GM12878 (cell line): ENCODE measurements at regions not wholly inside any gene's neighbourhood (a gene's known extent, or its start where the extent isn't known, plus 50 kb on each side); places are given as distances from the start of the nearest gene placed in this dataset.

ENCODE experiments used
- ATAC-seq: fragments of 200-7000 bp; cut with Tn5 transposase; 3 replicates; pipeline ENCODE4 v1.9.1; 2020; ENCODE audit warnings: mild to moderate bottlenecking, moderate library complexity
- BruUV-seq: library from RNA; stranded (reverse); fragments of 400-500 nt; replicated peaks from 2 replicates; lab custom pipeline; 2021; lab: Mats Ljungman, UMichigan
- CTCF ChIA-PET: fragments of 300-600 bp; sonication (Branson Sonifier 250); formaldehyde crosslinking; extraction: SDS; loops from one replicate; lab custom pipeline; 2021; ENCODE audit warnings: inconsistent platforms; lab: Yijun Ruan, JAX
- POLR2A ChIA-PET: fragments of 350-600 bp; formaldehyde crosslinking; extraction: SDS; loops from one replicate; lab custom pipeline; 2021; ENCODE audit warnings: inconsistent platforms; lab: Charles Lee
- RAD21 ChIA-PET: fragments of 300-600 bp; sonication (Branson Sonifier 250); formaldehyde crosslinking; loops from one replicate; lab custom pipeline; 2023; ENCODE audit warnings: antibody characterized with exemption; ENCODE audit not compliant: unreplicated experiment; lab: Charles Lee
- SMC1A ChIA-PET: fragments of 300-600 bp; sonication (Branson Sonifier 250); formaldehyde crosslinking; loops from one replicate; lab custom pipeline; 2023; ENCODE audit not compliant: unreplicated experiment, uncharacterized antibody; lab: Charles Lee
- DNase-seq: peaks from one replicate; pipeline ENCODE4 v3.0.0-alpha.2; 2011; ENCODE audit warnings: low read depth, low spot score
- FAIRE-seq: peaks from 3 replicates; lab custom pipeline; 2011; peaks lifted over from hg19 to GRCh38; lab: Jason Lieb, UNC
- H2AFZ ChIP-seq: 2 replicates; pipeline ENCODE4 v1.6.0; 2011; ENCODE audit warnings: low read depth, low read length, control low read depth; ENCODE audit not compliant: control insufficient read depth
- H3K27ac ChIP-seq: 2 replicates; pipeline ENCODE4 v1.5.1; 2011; ENCODE audit warnings: control low read depth; ENCODE audit not compliant: control insufficient read depth, insufficient read depth
- H3K27me3 ChIP-seq, 2 experiments: replicated peaks in 1 of 2; 2 replicates each; pipeline versions ENCODE4 v1.6.0 to v1.6.1; 2011; ENCODE audit warnings: low read length in 1 of 2; ENCODE audit not compliant: control insufficient read depth in 2 of 2, insufficient read depth in 2 of 2
- H3K36me3 ChIP-seq, 2 experiments: 2 replicates each; pipeline ENCODE4 v1.5.1; 2011; ENCODE audit warnings: low read length in 1 of 2; ENCODE audit not compliant: control insufficient read depth in 2 of 2, insufficient read depth in 2 of 2
- H3K4me1 ChIP-seq: 2 replicates; pipeline ENCODE4 v1.6.1; 2011; ENCODE audit warnings: mild to moderate bottlenecking, low read length, moderate library complexity, mixed read lengths; ENCODE audit not compliant: control insufficient read depth, insufficient read depth
- H3K4me2 ChIP-seq: 2 replicates; pipeline ENCODE4 v1.6.0; 2011; ENCODE audit warnings: control low read depth; ENCODE audit not compliant: control insufficient read depth, insufficient read depth
- H3K4me3 ChIP-seq: fragments of 200-600 bp; sonication (generic); 2 replicates; pipeline ENCODE4 v1.5.1; 2016
- H3K79me2 ChIP-seq: 2 replicates; pipeline ENCODE4 v1.6.0; 2011; ENCODE audit warnings: low read length; ENCODE audit not compliant: control insufficient read depth, insufficient read depth
- H3K9ac ChIP-seq: 2 replicates; pipeline ENCODE4 v1.8.0; 2011; ENCODE audit warnings: low read length, control low read depth, mixed read lengths; ENCODE audit not compliant: control insufficient read depth, insufficient read depth
- H3K9me3 ChIP-seq: replicated peaks from 3 replicates; pipeline ENCODE4 v1.5.1; 2011; ENCODE audit warnings: mild to moderate bottlenecking, low read length; ENCODE audit not compliant: control insufficient read depth, insufficient read depth
- H4K20me1 ChIP-seq: 2 replicates; pipeline ENCODE4 v1.6.0; 2011; ENCODE audit not compliant: control insufficient read depth, insufficient read depth
- BHLHE40 ChIP-seq, 2 experiments: fragments of 450-650 bp in 1 of 2; IDR thresholded peaks; 2 replicates each; pipeline ENCODE4 v1.6.1; 2011 to 2017; ENCODE audit warnings: low read depth in 2 of 2, borderline replicate concordance in 1 of 2, improper control_type of control experiment in 1 of 2, low read length in 1 of 2, mild to moderate bottlenecking in 1 of 2
- CBFB ChIP-seq: IDR thresholded peaks from 2 replicates; pipeline ENCODE4 v1.6.1; 2016; ENCODE audit warnings: antibody characterized with exemption, low read depth
- CREB1 ChIP-seq: IDR thresholded peaks from 2 replicates; pipeline ENCODE4 v1.6.1; 2012; ENCODE audit warnings: low read depth, mild to moderate bottlenecking, inconsistent platforms
- E2F8 ChIP-seq: fragments of 450-650 bp; IDR thresholded peaks from 2 replicates; pipeline ENCODE4 v1.6.1; 2018; ENCODE audit warnings: mild to moderate bottlenecking, low read depth, moderate library complexity; ENCODE audit not compliant: partially characterized antibody
- FOXK2 ChIP-seq: fragments of 450-650 bp; IDR thresholded peaks from 2 replicates; pipeline ENCODE4 v1.6.1; 2017; ENCODE audit warnings: mild to moderate bottlenecking, moderate library complexity
- IRF5 ChIP-seq: fragments of 450-650 bp; IDR thresholded peaks from 2 replicates; pipeline ENCODE4 v1.6.1; 2017; ENCODE audit warnings: borderline replicate concordance
- MEF2A ChIP-seq: IDR thresholded peaks from 2 replicates; pipeline ENCODE4 v1.6.1; 2011; ENCODE audit warnings: low read depth, mild to moderate bottlenecking, low read length, moderate library complexity; ENCODE audit not compliant: insufficient read depth
- NR2C2 ChIP-seq: IDR thresholded peaks from 2 replicates; pipeline ENCODE4 v1.6.1; 2011; ENCODE audit warnings: borderline replicate concordance, low read depth; ENCODE audit not compliant: control insufficient read depth, insufficient read length
- PAX8 ChIP-seq: fragments of 450-650 bp; IDR thresholded peaks from 2 replicates; pipeline ENCODE4 v1.6.1; 2017; ENCODE audit warnings: mild to moderate bottlenecking, moderate library complexity
- PML ChIP-seq: IDR thresholded peaks from 2 replicates; pipeline ENCODE4 v1.6.1; 2012; ENCODE audit warnings: low read length, inconsistent platforms
- RUNX3 ChIP-seq: IDR thresholded peaks from 2 replicates; pipeline ENCODE4 v1.6.1; 2012; ENCODE audit warnings: low read length, inconsistent platforms
- SMC3 ChIP-seq: IDR thresholded peaks from 2 replicates; pipeline ENCODE4 v1.6.1; 2011; ENCODE audit warnings: low read length, improper control_type of control experiment, borderline replicate concordance
- TCF12 ChIP-seq: IDR thresholded peaks from 2 replicates; pipeline ENCODE4 v1.6.1; 2011; ENCODE audit warnings: low read depth, mild to moderate bottlenecking, low read length
- TCF7 ChIP-seq: IDR thresholded peaks from 2 replicates; pipeline ENCODE4 v1.6.1; 2014; ENCODE audit warnings: antibody characterized with exemption, borderline replicate concordance
- ZNF384 ChIP-seq: IDR thresholded peaks from 2 replicates; pipeline ENCODE4 v1.6.1; 2012; ENCODE audit warnings: low read depth, mild to moderate bottlenecking, low read length, improper control_type of control experiment, borderline replicate concordance
- WGBS: methylation state at CpG from one replicate; pipeline ENCODE4 v1.1.6; 2016; ENCODE audit warnings: low lambda C conversion rate; ENCODE audit not compliant: insufficient replicate concordance, insufficient coverage; ENCODE audit errors: missing lambda C conversion rate; 5-methylcytosine and 5-hydroxymethylcytosine counted together
- in situ Hi-C: fragments of 300-500 bp; cut with MboI; formaldehyde crosslinking; loops from 9 replicates; pipeline ENCODE4 v1.14.3; 2018; ENCODE audit warnings: mixed read lengths
- intact Hi-C: fragments of 100-400 bp; cut with micrococcal nuclease; formaldehyde crosslinking; loops from one replicate; pipeline ENCODE4 v1.14.2; 2022; ENCODE audit not compliant: unreplicated experiment
- TF ChIP-seq, protein P1 (sequence below): fragments of 450-650 bp; IDR thresholded peaks from 2 replicates; pipeline ENCODE4 v1.6.1; 2017; ENCODE audit warnings: antibody characterized with exemption, mild to moderate bottlenecking, moderate library complexity
- TF ChIP-seq, protein P2 (sequence below): fragments of 150-350 bp; IDR thresholded peaks from 2 replicates; pipeline ENCODE4 v1.6.1; 2014; ENCODE audit warnings: mild to moderate bottlenecking, low read depth, low read length

GRCh38 chr2:78476619-78477229 lies 548.8 kb upstream of the REG3G start:
- no peak overlapping the region for H3K27ac ChIP-seq
- H3K4me2 ChIP-seq = no peak overlapping the region
- POLR2A ChIA-PET = no interaction called here
- SMC1A ChIA-PET = no interaction called here
- no peaks in the 10 kb centered on the region for H4K20me1 ChIP-seq
- ATAC-seq (no peak), FAIRE-seq (no peak), DNase-seq (no peak)
- in situ Hi-C loops (no loop called here), intact Hi-C loops (no loop called here)
- CTCF ChIA-PET = no interaction called here
- H3K4me1 ChIP-seq = no peaks in the 10 kb centered on the region
- no peaks in the 10 kb centered on the region for H3K9me3 ChIP-seq
- H3K79me2 ChIP-seq = no peaks in the 10 kb centered on the region
- RAD21 ChIA-PET = no interaction called here
- no peak overlapping the region for H3K9ac ChIP-seq
- BruUV-seq = no TSS peak
- H2AFZ ChIP-seq = no peak overlapping the region
- no peak overlapping the region for H3K4me3 ChIP-seq
- H3K36me3 ChIP-seq = no peaks in the 10 kb centered on the region
- no peaks in the 10 kb centered on the region for H3K27me3 ChIP-seq
- WGBS = 36% methylated on average over 8 of the region's 8 CpGs
- TF ChIP-seq TCF12 (no peak), BHLHE40 (IDR thresholded peaks at IDR 0.05; ENCODE audit: borderline replicate concordance in 1 of 2, low read depth in 2 of 2, low read length in 1 of 2) (no peak), ZNF384 (no peak), PAX8 (no peak), PML (no peak), TCF7 (no peak), CREB1 (no peak), MEF2A (no peak), IRF5 (no peak), RUNX3 (no peak), NR2C2 (no peak), FOXK2 (no peak), E2F8 (no peak), SMC3 (no peak), CBFB (no peak)
- TF ChIP-seq, protein P1, sequence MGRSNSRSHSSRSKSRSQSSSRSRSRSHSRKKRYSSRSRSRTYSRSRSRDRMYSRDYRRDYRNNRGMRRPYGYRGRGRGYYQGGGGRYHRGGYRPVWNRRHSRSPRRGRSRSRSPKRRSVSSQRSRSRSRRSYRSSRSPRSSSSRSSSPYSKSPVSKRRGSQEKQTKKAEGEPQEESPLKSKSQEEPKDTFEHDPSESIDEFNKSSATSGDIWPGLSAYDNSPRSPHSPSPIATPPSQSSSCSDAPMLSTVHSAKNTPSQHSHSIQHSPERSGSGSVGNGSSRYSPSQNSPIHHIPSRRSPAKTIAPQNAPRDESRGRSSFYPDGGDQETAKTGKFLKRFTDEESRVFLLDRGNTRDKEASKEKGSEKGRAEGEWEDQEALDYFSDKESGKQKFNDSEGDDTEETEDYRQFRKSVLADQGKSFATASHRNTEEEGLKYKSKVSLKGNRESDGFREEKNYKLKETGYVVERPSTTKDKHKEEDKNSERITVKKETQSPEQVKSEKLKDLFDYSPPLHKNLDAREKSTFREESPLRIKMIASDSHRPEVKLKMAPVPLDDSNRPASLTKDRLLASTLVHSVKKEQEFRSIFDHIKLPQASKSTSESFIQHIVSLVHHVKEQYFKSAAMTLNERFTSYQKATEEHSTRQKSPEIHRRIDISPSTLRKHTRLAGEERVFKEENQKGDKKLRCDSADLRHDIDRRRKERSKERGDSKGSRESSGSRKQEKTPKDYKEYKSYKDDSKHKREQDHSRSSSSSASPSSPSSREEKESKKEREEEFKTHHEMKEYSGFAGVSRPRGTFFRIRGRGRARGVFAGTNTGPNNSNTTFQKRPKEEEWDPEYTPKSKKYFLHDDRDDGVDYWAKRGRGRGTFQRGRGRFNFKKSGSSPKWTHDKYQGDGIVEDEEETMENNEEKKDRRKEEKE = no peak
- TF ChIP-seq, protein P2, sequence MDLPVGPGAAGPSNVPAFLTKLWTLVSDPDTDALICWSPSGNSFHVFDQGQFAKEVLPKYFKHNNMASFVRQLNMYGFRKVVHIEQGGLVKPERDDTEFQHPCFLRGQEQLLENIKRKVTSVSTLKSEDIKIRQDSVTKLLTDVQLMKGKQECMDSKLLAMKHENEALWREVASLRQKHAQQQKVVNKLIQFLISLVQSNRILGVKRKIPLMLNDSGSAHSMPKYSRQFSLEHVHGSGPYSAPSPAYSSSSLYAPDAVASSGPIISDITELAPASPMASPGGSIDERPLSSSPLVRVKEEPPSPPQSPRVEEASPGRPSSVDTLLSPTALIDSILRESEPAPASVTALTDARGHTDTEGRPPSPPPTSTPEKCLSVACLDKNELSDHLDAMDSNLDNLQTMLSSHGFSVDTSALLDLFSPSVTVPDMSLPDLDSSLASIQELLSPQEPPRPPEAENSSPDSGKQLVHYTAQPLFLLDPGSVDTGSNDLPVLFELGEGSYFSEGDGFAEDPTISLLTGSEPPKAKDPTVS = no peak
